HEK293T (cell line): ENCODE measurements at regions not wholly inside any gene's neighbourhood (a gene's known extent, or its start where the extent isn't known, plus 50 kb on each side); places are given as distances from the start of the nearest gene placed in this dataset.

Experiments
- CTCF ChIA-PET: fragments of 350-600 bp; formaldehyde crosslinking; extraction: SDS; loops from one replicate; lab custom pipeline; 2021; ENCODE audit warnings: antibody characterized with exemption, inconsistent platforms; lab: Yijun Ruan, JAX
- POLR2A ChIA-PET: fragments of 350-600 bp; formaldehyde crosslinking; extraction: SDS; loops from one replicate; lab custom pipeline; 2020; ENCODE audit warnings: antibody characterized with exemption, inconsistent platforms; lab: Yijun Ruan, JAX
- DNase-seq: peaks from one replicate; pipeline ENCODE4 v3.0.0; 2012; ENCODE audit warnings: mixed read lengths; ENCODE audit errors: extremely low spot score
- ARNT ChIP-seq: fragments of 450-650 bp; IDR thresholded peaks from 2 replicates; pipeline ENCODE4 v1.6.1; 2017; ENCODE audit warnings: mild to moderate bottlenecking
- BHLHE40 ChIP-seq: fragments of 450-650 bp; IDR thresholded peaks from 2 replicates; pipeline ENCODE4 v1.6.1; 2016; ENCODE audit warnings: mild to moderate bottlenecking, moderate library complexity, borderline replicate concordance
- CTBP1 ChIP-seq: fragments of 450-650 bp; IDR thresholded peaks from 2 replicates; pipeline ENCODE4 v1.6.1; 2016; ENCODE audit warnings: borderline replicate concordance
- ELF4 ChIP-seq: fragments of 450-650 bp; IDR thresholded peaks from 2 replicates; pipeline ENCODE4 v1.6.1; 2017; ENCODE audit warnings: antibody characterized with exemption
- FOXA1 ChIP-seq: fragments of 450-650 bp; IDR thresholded peaks from 2 replicates; pipeline ENCODE4 v1.6.1; 2016; ENCODE audit warnings: mild to moderate bottlenecking
- FOXK2 ChIP-seq: fragments of 450-650 bp; IDR thresholded peaks from 2 replicates; pipeline ENCODE4 v1.6.1; 2016; ENCODE audit warnings: mild to moderate bottlenecking
- FOXM1 ChIP-seq: fragments of 450-650 bp; IDR thresholded peaks from 2 replicates; pipeline ENCODE4 v1.6.1; 2017; ENCODE audit warnings: mild to moderate bottlenecking, borderline replicate concordance
- HDGF ChIP-seq: fragments of 450-650 bp; IDR thresholded peaks from 2 replicates; pipeline ENCODE4 v1.6.1; 2017; ENCODE audit warnings: antibody characterized with exemption, borderline replicate concordance
- L3MBTL2 ChIP-seq: fragments of 450-650 bp; conservative IDR thresholded peaks from 2 replicates; pipeline ENCODE4 v1.6.1; 2016; ENCODE audit warnings: mild to moderate bottlenecking
- LEF1 ChIP-seq: fragments of 450-650 bp; IDR thresholded peaks from 2 replicates; pipeline ENCODE4 v1.6.1; 2017; ENCODE audit warnings: mild to moderate bottlenecking, borderline replicate concordance
- NFRKB ChIP-seq: fragments of 450-650 bp; IDR thresholded peaks from 2 replicates; pipeline ENCODE4 v1.6.1; 2016; ENCODE audit warnings: mild to moderate bottlenecking, moderate library complexity
- PKNOX1 ChIP-seq: fragments of 450-650 bp; IDR thresholded peaks from 2 replicates; pipeline ENCODE4 v1.6.1; 2016
- SP1 ChIP-seq: fragments of 450-650 bp; IDR thresholded peaks from 2 replicates; pipeline ENCODE4 v1.6.1; 2017
- SUZ12 ChIP-seq: fragments of 450-650 bp; IDR thresholded peaks from 2 replicates; pipeline ENCODE4 v1.6.1; 2016; ENCODE audit warnings: mild to moderate bottlenecking
- TARDBP ChIP-seq: fragments of 450-650 bp; IDR thresholded peaks from 2 replicates; pipeline ENCODE4 v1.6.1; 2016
- ZNF384 ChIP-seq: fragments of 450-650 bp; IDR thresholded peaks from 2 replicates; pipeline ENCODE4 v1.6.1; 2016

GRCh38 chr14:30295980-30296379 lies 263.0 kb upstream of the G2E3 start:
- POLR2A ChIA-PET = no interaction called here
- no peak for DNase-seq
- CTCF ChIA-PET = no interaction called here
- no peak for TF ChIP-seq ARNT
- TF ChIP-seq L3MBTL2 = no peak
- TF ChIP-seq BHLHE40 = no peak
- TF ChIP-seq ELF4 = no peak
- no peak for TF ChIP-seq CTBP1
- TF ChIP-seq SP1 = no peak
- no peak for TF ChIP-seq ZNF384
- no peak for TF ChIP-seq FOXK2
- no peak for TF ChIP-seq NFRKB
- no peak for TF ChIP-seq PKNOX1
- TF ChIP-seq SUZ12 = no peak
- TF ChIP-seq FOXM1 = no peak
- no peak for TF ChIP-seq HDGF
- no peak for TF ChIP-seq FOXA1
- no peak for TF ChIP-seq TARDBP
- TF ChIP-seq LEF1 = no peak

GRCh38 chr14:30296931-30297405 lies 262.0 kb upstream of the G2E3 start:
- DNase-seq = no peak
- ChIA-PET POLR2A (no interaction called here), CTCF (no interaction called here)
- TF ChIP-seq ZNF384 (no peak), ELF4 (no peak), NFRKB (no peak), BHLHE40 (no peak)

- ChIA-PET CTCF (interaction anchor here (1.2 kb wide), 1 partner anchor 14 kb away, joined by 4 read pairs; no protein-coding TSS in a partner anchor), POLR2A (no interaction called here)
- no peak for TF ChIP-seq CTBP1
- no peak for TF ChIP-seq ARNT
- TF ChIP-seq SUZ12 = no peak
- TF ChIP-seq FOXA1 = no peak
- no peak for TF ChIP-seq ZNF384
- no peak for TF ChIP-seq SP1
- no peak for TF ChIP-seq PKNOX1
- no peak for TF ChIP-seq HDGF
- TF ChIP-seq FOXK2 = no peak
- no peak for TF ChIP-seq BHLHE40
- TF ChIP-seq ELF4 = no peak
- no peak for TF ChIP-seq NFRKB
- no peak for TF ChIP-seq FOXM1
- no peak for DNase-seq
These were observed 260.8 kb upstream of the G2E3 start for GRCh38 chr14:30297876-30298795.

GRCh38 chr14:30299915-30300314 lies 259.0 kb upstream of the G2E3 start:
- ChIA-PET CTCF (no interaction called here), POLR2A (no interaction called here)
- no peak for DNase-seq
- no peak for TF ChIP-seq HDGF

GRCh38 chr14:30303350-30303749 lies 255.6 kb upstream of the G2E3 start:
- no peak for DNase-seq
- ChIA-PET POLR2A (no interaction called here), CTCF (no interaction called here)
- no peak for TF ChIP-seq SUZ12
- TF ChIP-seq BHLHE40 = no peak
- no peak for TF ChIP-seq ARNT
- no peak for TF ChIP-seq NFRKB
- TF ChIP-seq FOXM1 = no peak
- TF ChIP-seq FOXA1 = no peak
- TF ChIP-seq TARDBP = no peak
- TF ChIP-seq PKNOX1 = no peak
- no peak for TF ChIP-seq CTBP1
- no peak for TF ChIP-seq ZNF384

GRCh38 chr14:30305346-30305745 lies 253.6 kb upstream of the G2E3 start:
- ChIA-PET CTCF (no interaction called here), POLR2A (no interaction called here)
- no peak for DNase-seq
- TF ChIP-seq ZNF384 = no peak
- TF ChIP-seq PKNOX1 = no peak
- TF ChIP-seq SUZ12 = no peak
- TF ChIP-seq BHLHE40 = no peak
- no peak for TF ChIP-seq HDGF
- no peak for TF ChIP-seq SP1
- no peak for TF ChIP-seq FOXK2
- no peak for TF ChIP-seq LEF1
- TF ChIP-seq L3MBTL2 = no peak
- no peak for TF ChIP-seq TARDBP
- TF ChIP-seq FOXA1 = no peak
- no peak for TF ChIP-seq ARNT
- TF ChIP-seq FOXM1 = no peak
- TF ChIP-seq NFRKB = no peak
